ENCODE measurements at regions not wholly inside any gene's neighbourhood (a gene's known extent, or its start where the extent isn't known, plus 50 kb on each side); places are given as distances from the start of the nearest gene placed in this dataset.

- H3K27me3 ChIP-seq (ENCODE audit: control insufficient read depth in 1 of 2, insufficient read depth in 2 of 2, low read length in 1 of 2): no peaks in the 10 kb centered on the region
- H3K36me3 ChIP-seq (ENCODE audit: control insufficient read depth in 1 of 2, insufficient read depth in 2 of 2, low read length in 1 of 2): no peaks in the 10 kb centered on the region
- H3K9me3 ChIP-seq (ENCODE audit: control insufficient read depth, low read length): no peaks in the 10 kb centered on the region
- no peak overlapping the region for H3K4me3 ChIP-seq (ENCODE audit: low read length in 2 of 2)
- no peaks in the 10 kb centered on the region for H3K4me1 ChIP-seq (ENCODE audit: control insufficient read depth in 1 of 2, insufficient read depth in 2 of 2, low read length in 2 of 2)
- ATAC-seq (ENCODE audit: low FRiP score) (no peak), DNase-seq (no peak)
- 90 to 92% methylated on average over 1 of the region's 1 CpG for WGBS, 2 donors
- intact Hi-C loops (cut with DNase I): no loop called here
- no peak overlapping the region for H3K27ac ChIP-seq (ENCODE audit: low read depth in 1 of 2, low read length in 2 of 2)
Measured at GRCh38 chr12:89122852-89123251, 229.4 kb downstream of the DUSP6 start.

GRCh38 chr12:89117448-89118034 is 234.8 kb downstream of the DUSP6 start:
- DNase-seq (no peak), ATAC-seq (ENCODE audit: low FRiP score) (no peak)
- Histone ChIP-seq H3K4me3 (ENCODE audit: low read length in 2 of 2) (no peak overlapping the region), H3K36me3 (ENCODE audit: control insufficient read depth in 1 of 2, insufficient read depth in 2 of 2, low read length in 1 of 2) (no peaks in the 10 kb centered on the region), H3K4me1 (ENCODE audit: control insufficient read depth in 1 of 2, insufficient read depth in 2 of 2, low read length in 2 of 2) (no peaks in the 10 kb centered on the region), H3K9me3 (ENCODE audit: control insufficient read depth, low read length) (no peaks in the 10 kb centered on the region), H3K27ac (ENCODE audit: low read depth in 1 of 2, low read length in 2 of 2) (no peak overlapping the region), H3K27me3 (ENCODE audit: control insufficient read depth in 1 of 2, insufficient read depth in 2 of 2, low read length in 1 of 2) (no peaks in the 10 kb centered on the region)
- intact Hi-C loops (cut with DNase I): no loop called here
- WGBS, 2 donors: 11 to 23% methylated on average over 2 of the region's 2 CpGs

GRCh38 chr12:89111964-89112363 is 240.3 kb downstream of the DUSP6 start:
- Histone ChIP-seq H3K9me3 (ENCODE audit: control insufficient read depth, low read length) (no peaks in the 10 kb centered on the region), H3K27ac (ENCODE audit: low read depth in 1 of 2, low read length in 2 of 2) (no peak overlapping the region), H3K4me1 (ENCODE audit: control insufficient read depth in 1 of 2, insufficient read depth in 2 of 2, low read length in 2 of 2) (no peaks in the 10 kb centered on the region), H3K36me3 (ENCODE audit: control insufficient read depth in 1 of 2, insufficient read depth in 2 of 2, low read length in 1 of 2) (no peaks in the 10 kb centered on the region), H3K4me3 (ENCODE audit: low read length in 2 of 2) (no peak overlapping the region), H3K27me3 (ENCODE audit: control insufficient read depth in 1 of 2, insufficient read depth in 2 of 2, low read length in 1 of 2) (no peaks in the 10 kb centered on the region)
- intact Hi-C loops (cut with DNase I): no loop called here
- ATAC-seq (ENCODE audit: low FRiP score): no peak
- WGBS, 2 donors: 91 to 93% methylated on average over 2 of the region's 2 CpGs
- no peak for DNase-seq

- intact Hi-C loops (cut with DNase I): no loop called here
- Histone ChIP-seq H3K27ac (ENCODE audit: low read depth in 1 of 2, low read length in 2 of 2) (no peak overlapping the region), H3K27me3 (ENCODE audit: control insufficient read depth in 1 of 2, insufficient read depth in 2 of 2, low read length in 1 of 2) (no peaks in the 10 kb centered on the region), H3K4me1 (ENCODE audit: control insufficient read depth in 1 of 2, insufficient read depth in 2 of 2, low read length in 2 of 2) (no peaks in the 10 kb centered on the region), H3K36me3 (ENCODE audit: control insufficient read depth in 1 of 2, insufficient read depth in 2 of 2, low read length in 1 of 2) (no peaks in the 10 kb centered on the region), H3K4me3 (ENCODE audit: low read length in 2 of 2) (no peak overlapping the region), H3K9me3 (ENCODE audit: control insufficient read depth, low read length) (no peaks in the 10 kb centered on the region)
- ATAC-seq (ENCODE audit: low FRiP score) (no peak), DNase-seq (no peak)
- WGBS, 2 donors: 92 to 95% methylated on average over 2 of the region's 2 CpGs
Measured at GRCh38 chr12:89108265-89108664, 244.0 kb downstream of the DUSP6 start.

- Histone ChIP-seq H3K4me1 (ENCODE audit: control insufficient read depth in 1 of 2, insufficient read depth in 2 of 2, low read length in 2 of 2) (no peaks in the 10 kb centered on the region), H3K9me3 (ENCODE audit: control insufficient read depth, low read length) (no peaks in the 10 kb centered on the region), H3K4me3 (ENCODE audit: low read length in 2 of 2) (no peak overlapping the region), H3K27ac (ENCODE audit: low read depth in 1 of 2, low read length in 2 of 2) (no peak overlapping the region), H3K36me3 (ENCODE audit: control insufficient read depth in 1 of 2, insufficient read depth in 2 of 2, low read length in 1 of 2) (no peaks in the 10 kb centered on the region), H3K27me3 (ENCODE audit: control insufficient read depth in 1 of 2, insufficient read depth in 2 of 2, low read length in 1 of 2) (no peaks in the 10 kb centered on the region)
- ATAC-seq (ENCODE audit: low FRiP score) (no peak), DNase-seq (no peak)
- intact Hi-C loops (cut with DNase I): no loop called here
- WGBS, 2 donors: 78 to 83% methylated on average over 5 of the region's 5 CpGs
Measured at GRCh38 chr12:89106950-89107349, 245.4 kb downstream of the DUSP6 start.

- Histone ChIP-seq H3K36me3 (ENCODE audit: control insufficient read depth in 1 of 2, insufficient read depth in 2 of 2, low read length in 1 of 2) (no peaks in the 10 kb centered on the region), H3K27ac (ENCODE audit: low read depth in 1 of 2, low read length in 2 of 2) (no peak overlapping the region), H3K4me3 (ENCODE audit: low read length in 2 of 2) (no peak overlapping the region), H3K27me3 (ENCODE audit: control insufficient read depth in 1 of 2, insufficient read depth in 2 of 2, low read length in 1 of 2) (no peaks in the 10 kb centered on the region), H3K9me3 (ENCODE audit: control insufficient read depth, low read length) (no peaks in the 10 kb centered on the region), H3K4me1 (ENCODE audit: control insufficient read depth in 1 of 2, insufficient read depth in 2 of 2, low read length in 2 of 2) (no peaks in the 10 kb centered on the region)
- DNase-seq: no peak
- WGBS, 2 donors: 97 to 98% methylated on average over 1 of the region's 1 CpG
- intact Hi-C loops (cut with DNase I): no loop called here
- ATAC-seq (ENCODE audit: low FRiP score): no peak
Measured at GRCh38 chr12:89105243-89105642, 247.1 kb downstream of the DUSP6 start.

GRCh38 chr12:89103831-89104230 is 248.5 kb downstream of the DUSP6 start:
- H3K27me3 ChIP-seq (ENCODE audit: control insufficient read depth in 1 of 2, insufficient read depth in 2 of 2, low read length in 1 of 2): no peaks in the 10 kb centered on the region
- H3K36me3 ChIP-seq (ENCODE audit: control insufficient read depth in 1 of 2, insufficient read depth in 2 of 2, low read length in 1 of 2): no peaks in the 10 kb centered on the region
- intact Hi-C loops (cut with DNase I): no loop called here
- no peaks in the 10 kb centered on the region for H3K9me3 ChIP-seq (ENCODE audit: control insufficient read depth, low read length)
- DNase-seq (no peak), ATAC-seq (ENCODE audit: low FRiP score) (no peak)
- 60 to 65% methylated on average over 5 of the region's 5 CpGs for WGBS, 2 donors
- no peak overlapping the region for H3K4me3 ChIP-seq (ENCODE audit: low read length in 2 of 2)
- H3K4me1 ChIP-seq (ENCODE audit: control insufficient read depth in 1 of 2, insufficient read depth in 2 of 2, low read length in 2 of 2): no peaks in the 10 kb centered on the region
- no peak overlapping the region for H3K27ac ChIP-seq (ENCODE audit: low read depth in 1 of 2, low read length in 2 of 2)

GRCh38 chr12:89101440-89101839 is 250.9 kb downstream of the DUSP6 start:
- Histone ChIP-seq H3K4me1 (ENCODE audit: control insufficient read depth in 1 of 2, insufficient read depth in 2 of 2, low read length in 2 of 2) (no peaks in the 10 kb centered on the region), H3K27ac (ENCODE audit: low read depth in 1 of 2, low read length in 2 of 2) (no peak overlapping the region), H3K9me3 (ENCODE audit: control insufficient read depth, low read length) (no peaks in the 10 kb centered on the region), H3K36me3 (ENCODE audit: control insufficient read depth in 1 of 2, insufficient read depth in 2 of 2, low read length in 1 of 2) (no peaks in the 10 kb centered on the region), H3K27me3 (ENCODE audit: control insufficient read depth in 1 of 2, insufficient read depth in 2 of 2, low read length in 1 of 2) (no peaks in the 10 kb centered on the region), H3K4me3 (ENCODE audit: low read length in 2 of 2) (no peak overlapping the region)
- DNase-seq (no peak), ATAC-seq (ENCODE audit: low FRiP score) (no peak)
- intact Hi-C loops (cut with DNase I): no loop called here
- WGBS, 2 donors: 39 to 50% methylated on average over 4 of the region's 4 CpGs

- Histone ChIP-seq H3K4me3 (ENCODE audit: low read length in 2 of 2) (no peak overlapping the region), H3K27me3 (ENCODE audit: control insufficient read depth in 1 of 2, insufficient read depth in 2 of 2, low read length in 1 of 2) (no peaks in the 10 kb centered on the region), H3K9me3 (ENCODE audit: control insufficient read depth, low read length) (no peaks in the 10 kb centered on the region), H3K36me3 (ENCODE audit: control insufficient read depth in 1 of 2, insufficient read depth in 2 of 2, low read length in 1 of 2) (no peaks in the 10 kb centered on the region), H3K27ac (ENCODE audit: low read depth in 1 of 2, low read length in 2 of 2) (no peak overlapping the region), H3K4me1 (ENCODE audit: control insufficient read depth in 1 of 2, insufficient read depth in 2 of 2, low read length in 2 of 2) (no peaks in the 10 kb centered on the region)
- DNase-seq: no peak
- 38 to 52% methylated on average over 13 of the region's 13 CpGs for WGBS, 2 donors
- no peak for ATAC-seq (ENCODE audit: low FRiP score)
- intact Hi-C loops (cut with DNase I): no loop called here
Measured at GRCh38 chr12:89098441-89099112, 253.7 kb downstream of the DUSP6 start.

All from aorta (tissue), 5 donors.